Astrocyte (in vitro differentiated cells and primary cell): ENCODE measurements at regions not wholly inside any gene's neighbourhood (a gene's known extent, or its start where the extent isn't known, plus 50 kb on each side); places are given as distances from the start of the nearest gene placed in this dataset.
A peak's percentile ranks its signal among the peaks of the same experiment; 100 is the strongest.

ENCODE experiments used
- DNase-seq: peaks from one replicate; pipeline ENCODE4 v3.0.0-alpha.2; 2010; ENCODE audit warnings: low read depth
- FAIRE-seq: peaks from 2 replicates; lab custom pipeline; 2011; peaks lifted over from hg19 to GRCh38; lab: Jason Lieb, UNC
- H2AFZ ChIP-seq: 2 replicates; pipeline ENCODE4 v1.6.0; 2012; ENCODE audit warnings: low read depth, low read length, inconsistent platforms
- H3K27ac ChIP-seq: 2 replicates; pipeline ENCODE4 v1.5.1; 2011; ENCODE audit warnings: low read depth, low read length, inconsistent platforms
- H3K27me3 ChIP-seq: 2 replicates; pipeline ENCODE4 v1.6.0; 2011; ENCODE audit warnings: low read length, inconsistent platforms; ENCODE audit not compliant: insufficient read depth
- H3K36me3 ChIP-seq: 2 replicates; pipeline ENCODE4 v1.5.1; 2011; ENCODE audit warnings: low read length, inconsistent platforms; ENCODE audit not compliant: insufficient read depth
- H3K4me1 ChIP-seq: 2 replicates; pipeline ENCODE4 v1.5.1; 2011; ENCODE audit warnings: low read length, inconsistent platforms; ENCODE audit not compliant: insufficient read depth
- H3K4me2 ChIP-seq: 2 replicates; pipeline ENCODE4 v1.6.0; 2012; ENCODE audit warnings: low read length, inconsistent platforms
- H3K4me3 ChIP-seq: 2 replicates; pipeline ENCODE4 v1.5.1; 2011; ENCODE audit warnings: low read depth, mild to moderate bottlenecking, low read length, inconsistent platforms; ENCODE audit not compliant: insufficient read depth
- H3K79me2 ChIP-seq: 2 replicates; pipeline ENCODE4 v1.6.0; 2012; ENCODE audit warnings: mild to moderate bottlenecking, low read length, inconsistent platforms; ENCODE audit not compliant: insufficient read depth
- H3K9ac ChIP-seq: 2 replicates; pipeline ENCODE4 v1.6.0; 2012; ENCODE audit warnings: mild to moderate bottlenecking, low read length, inconsistent platforms
- H3K9me3 ChIP-seq: 2 replicates; pipeline ENCODE4 v1.5.1; 2012; ENCODE audit warnings: low read depth, mild to moderate bottlenecking, low read length, inconsistent platforms; ENCODE audit not compliant: insufficient read depth
- H4K20me1 ChIP-seq: 2 replicates; pipeline ENCODE4 v1.6.0; 2012; ENCODE audit warnings: low read length, inconsistent platforms; ENCODE audit not compliant: insufficient read depth
- H3K27ac Mint-ChIP-seq: one replicate; pipeline ENCODE4 v1.8.0; 2021; ENCODE audit warnings: mild to moderate bottlenecking, mixed read lengths; ENCODE audit not compliant: unreplicated experiment
- H3K27me3 Mint-ChIP-seq: one replicate; pipeline ENCODE4 v1.8.0; 2021; ENCODE audit warnings: low read depth, mixed read lengths; ENCODE audit not compliant: unreplicated experiment
- H3K36me3 Mint-ChIP-seq: one replicate; pipeline ENCODE4 v1.8.0; 2021; ENCODE audit warnings: low read depth, mixed read lengths; ENCODE audit not compliant: unreplicated experiment
- H3K4me1 Mint-ChIP-seq: one replicate; pipeline ENCODE4 v1.8.0; 2021; ENCODE audit warnings: low read depth, mixed read lengths; ENCODE audit not compliant: unreplicated experiment
- H3K4me3 Mint-ChIP-seq: one replicate; pipeline ENCODE4 v1.8.0; 2021; ENCODE audit warnings: mild to moderate bottlenecking, moderate library complexity, mixed read lengths; ENCODE audit not compliant: unreplicated experiment
- H3K9me3 Mint-ChIP-seq: one replicate; pipeline ENCODE4 v1.8.0; 2021; ENCODE audit warnings: mild to moderate bottlenecking, mixed read lengths; ENCODE audit not compliant: unreplicated experiment
- CTCF ChIP-seq: IDR thresholded peaks from 2 replicates; pipeline ENCODE4 v1.5.1; 2011; ENCODE audit warnings: low read depth, mild to moderate bottlenecking, inconsistent platforms, low read length, moderate library complexity; ENCODE audit not compliant: insufficient read depth
- EZH2 ChIP-seq: IDR thresholded peaks from 2 replicates; pipeline ENCODE4 v1.6.1; 2012; ENCODE audit warnings: mild to moderate bottlenecking, low read length, inconsistent platforms; ENCODE audit not compliant: insufficient read depth

DNA sequence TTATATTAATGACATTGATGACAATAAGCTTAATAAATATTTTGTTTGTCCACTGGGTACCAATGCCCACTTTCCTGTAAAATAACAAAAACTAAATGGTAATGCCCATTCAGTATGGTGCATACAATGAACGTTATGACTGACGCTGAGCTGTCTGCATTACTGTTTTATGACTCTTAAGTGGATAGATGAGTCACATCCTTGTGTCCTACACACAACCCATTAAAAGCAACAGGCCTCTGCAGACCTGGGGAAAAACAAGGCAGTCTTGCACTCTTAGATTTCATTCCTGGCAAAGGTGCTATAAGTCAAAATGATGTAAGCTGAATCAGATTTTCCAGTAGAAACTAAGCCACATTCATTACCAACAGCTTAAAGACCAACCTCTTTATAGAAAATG, 176.3 kb upstream of the TMEM45B start:
- Histone ChIP-seq H3K27ac (peak overlapping the region; percentile 89), H4K20me1 (no peaks in the 10 kb centered on the region), H3K36me3 (no peaks in the 10 kb centered on the region), H3K9ac (peak overlapping the region; percentile 35), H2AFZ (no peak overlapping the region), H3K4me1 (peaks cover 34% of the 10 kb centered on the region), H3K4me2 (peak overlapping the region; percentile 44), H3K4me3 (no peak overlapping the region), H3K9me3 (no peaks in the 10 kb centered on the region), H3K79me2 (no peaks in the 10 kb centered on the region), H3K27me3 (no peaks in the 10 kb centered on the region)
- FAIRE-seq (peak; percentile 81), DNase-seq (peak; percentile 99)
- Mint-ChIP-seq H3K27me3 (no peaks in the 10 kb centered on the region), H3K4me1 (peaks cover 51% of the 10 kb centered on the region), H3K27ac (peak overlapping the region; percentile 51), H3K9me3 (no peaks in the 10 kb centered on the region), H3K36me3 (no peaks in the 10 kb centered on the region), H3K4me3 (no peak overlapping the region)
- TF ChIP-seq EZH2 (no peak), CTCF (no peak)

DNA sequence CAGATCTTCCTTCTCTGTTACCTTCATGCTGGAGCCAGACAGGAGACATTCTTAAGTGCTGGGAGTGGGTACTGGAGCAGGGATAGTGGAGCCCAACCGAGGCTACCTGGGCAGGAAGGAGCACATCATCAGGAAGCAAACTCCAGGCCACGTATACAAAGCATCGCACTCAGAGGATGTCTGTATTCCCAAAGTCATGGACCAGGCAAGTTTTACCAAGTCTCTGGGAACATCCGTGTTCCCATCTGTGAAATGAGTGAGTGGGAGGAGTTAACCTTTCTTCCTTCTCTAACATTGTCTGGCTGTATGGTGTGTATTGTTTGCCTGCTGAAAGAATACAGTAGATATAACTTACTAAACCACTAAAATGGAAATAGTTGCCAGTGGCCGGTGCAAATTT, 175.0 kb upstream of the TMEM45B start:
- H3K27me3 ChIP-seq, result no peaks in the 10 kb centered on the region
- no peaks in the 10 kb centered on the region for H3K36me3 ChIP-seq
- no peak overlapping the region for H2AFZ ChIP-seq
- H3K9me3 ChIP-seq, result no peaks in the 10 kb centered on the region
- no peaks in the 10 kb centered on the region for H4K20me1 ChIP-seq
- no peaks in the 10 kb centered on the region for H3K27me3 Mint-ChIP-seq
- H3K36me3 Mint-ChIP-seq, result no peaks in the 10 kb centered on the region
- no peak overlapping the region for H3K4me3 Mint-ChIP-seq
- no peak overlapping the region for H3K27ac Mint-ChIP-seq
- no peak overlapping the region for H3K4me3 ChIP-seq
- H3K9ac ChIP-seq, result peak overlapping the region; percentile 35
- no peaks in the 10 kb centered on the region for H3K9me3 Mint-ChIP-seq
- peaks cover 34% of the 10 kb centered on the region for H3K4me1 ChIP-seq
- no peak for TF ChIP-seq EZH2
- TF ChIP-seq CTCF, result no peak
- H3K27ac ChIP-seq, result peak overlapping the region; percentile 89
- no peaks in the 10 kb centered on the region for H3K79me2 ChIP-seq
- H3K4me1 Mint-ChIP-seq, result peaks cover 57% of the 10 kb centered on the region
- H3K4me2 ChIP-seq, result peak overlapping the region; percentile 44
- FAIRE-seq (no peak), DNase-seq (no peak)

- no peaks in the 10 kb centered on the region for H3K79me2 ChIP-seq
- FAIRE-seq (peak; percentile 73), DNase-seq (peak; percentile 57)
- no peaks in the 10 kb centered on the region for H3K36me3 ChIP-seq
- no peaks in the 10 kb centered on the region for H3K9me3 ChIP-seq
- TF ChIP-seq CTCF (no peak), EZH2 (no peak)
- H3K36me3 Mint-ChIP-seq, result no peaks in the 10 kb centered on the region
- H3K9ac ChIP-seq, result no peak overlapping the region
- H3K27me3 Mint-ChIP-seq, result no peaks in the 10 kb centered on the region
- no peaks in the 10 kb centered on the region for H3K27me3 ChIP-seq
- H3K4me3 Mint-ChIP-seq, result no peak overlapping the region
- no peaks in the 10 kb centered on the region for H3K9me3 Mint-ChIP-seq
- H3K27ac ChIP-seq, result no peak overlapping the region
- H2AFZ ChIP-seq, result no peak overlapping the region
- H4K20me1 ChIP-seq, result no peaks in the 10 kb centered on the region
- peaks cover 25% of the 10 kb centered on the region for H3K4me1 ChIP-seq
- no peak overlapping the region for H3K4me3 ChIP-seq
- H3K4me2 ChIP-seq, result peak overlapping the region; percentile 4
- peaks cover 41% of the 10 kb centered on the region for H3K4me1 Mint-ChIP-seq
- H3K27ac Mint-ChIP-seq, result no peak overlapping the region
Measured at GRCh38 chr11:129643031-129643721, 172.5 kb upstream of the TMEM45B start.
